ENCODE measurements at regions not wholly inside any gene's neighbourhood (a gene's known extent, or its start where the extent isn't known, plus 50 kb on each side); places are given as distances from the start of the nearest gene placed in this dataset.
"Not testable (repeated sequence)": the region's sequence is repeated elsewhere in the genome, so short reads cannot be mapped to it uniquely, and the experiment has no call there.

DNA sequence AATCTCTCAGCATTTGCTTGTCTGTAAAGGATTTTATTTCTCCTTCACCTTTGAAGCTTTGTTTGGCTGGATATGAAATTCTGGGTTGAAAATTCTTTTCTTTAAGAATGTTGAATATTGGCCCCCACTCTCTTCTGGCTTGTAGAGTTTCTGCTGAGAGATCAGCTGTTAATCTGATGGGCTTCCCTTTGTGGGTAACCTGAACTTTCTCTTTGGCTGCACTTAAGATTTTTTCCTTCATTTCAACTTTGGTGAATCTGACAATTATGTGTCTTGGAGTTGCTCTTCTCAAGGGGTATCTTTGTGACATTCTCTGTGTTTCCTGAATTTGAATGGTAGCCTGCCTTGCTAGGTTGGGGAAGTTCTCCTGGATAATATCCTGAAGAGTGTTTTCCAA, 189.4 kb downstream of the TTC6 start:
- H3K4me1 ChIP-seq (ENCODE audit: control insufficient read depth, insufficient read depth, low read length); H3K27ac ChIP-seq (ENCODE audit: insufficient read depth, low read depth, low read length, poor library complexity, severe bottlenecking); H3K27me3 ChIP-seq (ENCODE audit: control insufficient read depth, insufficient read depth, low read length, poor library complexity, severe bottlenecking); H3K9me3 ChIP-seq (ENCODE audit: control insufficient read depth, low read length); H3K4me3 ChIP-seq (ENCODE audit: insufficient read depth, low read depth, low read length); H3K36me3 ChIP-seq (ENCODE audit: control insufficient read depth, insufficient read depth, low read length): not testable (repeated sequence)

DNA sequence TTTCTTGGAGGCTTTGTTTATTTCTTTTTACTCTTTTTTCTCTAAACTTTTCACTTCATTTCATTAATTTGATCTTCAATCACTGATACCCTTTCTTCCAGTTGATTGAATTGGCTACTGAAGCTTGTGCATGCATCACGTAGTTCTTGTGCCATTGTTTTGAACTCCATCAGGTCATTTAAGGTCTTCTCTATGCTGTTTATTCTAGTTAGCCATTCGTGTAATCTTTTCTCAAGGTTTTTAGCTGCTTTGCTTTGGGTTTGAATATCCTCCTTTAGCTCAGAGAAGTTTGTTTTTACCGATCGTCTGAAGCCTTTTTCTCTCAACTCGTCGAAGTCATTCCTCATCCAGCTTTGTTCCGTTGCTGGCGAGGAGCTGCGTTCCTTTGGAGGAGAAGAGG, 189.9 kb downstream of the TTC6 start:
- not testable (repeated sequence) for H3K27me3 ChIP-seq (ENCODE audit: control insufficient read depth, insufficient read depth, low read length, poor library complexity, severe bottlenecking); H3K9me3 ChIP-seq (ENCODE audit: control insufficient read depth, low read length); H3K4me3 ChIP-seq (ENCODE audit: insufficient read depth, low read depth, low read length); H3K4me1 ChIP-seq (ENCODE audit: control insufficient read depth, insufficient read depth, low read length); H3K36me3 ChIP-seq (ENCODE audit: control insufficient read depth, insufficient read depth, low read length); H3K27ac ChIP-seq (ENCODE audit: insufficient read depth, low read depth, low read length, poor library complexity, severe bottlenecking)
- 93 to 95% methylated on average over 9 of the region's 9 CpGs for WGBS, 2 experiments

DNA sequence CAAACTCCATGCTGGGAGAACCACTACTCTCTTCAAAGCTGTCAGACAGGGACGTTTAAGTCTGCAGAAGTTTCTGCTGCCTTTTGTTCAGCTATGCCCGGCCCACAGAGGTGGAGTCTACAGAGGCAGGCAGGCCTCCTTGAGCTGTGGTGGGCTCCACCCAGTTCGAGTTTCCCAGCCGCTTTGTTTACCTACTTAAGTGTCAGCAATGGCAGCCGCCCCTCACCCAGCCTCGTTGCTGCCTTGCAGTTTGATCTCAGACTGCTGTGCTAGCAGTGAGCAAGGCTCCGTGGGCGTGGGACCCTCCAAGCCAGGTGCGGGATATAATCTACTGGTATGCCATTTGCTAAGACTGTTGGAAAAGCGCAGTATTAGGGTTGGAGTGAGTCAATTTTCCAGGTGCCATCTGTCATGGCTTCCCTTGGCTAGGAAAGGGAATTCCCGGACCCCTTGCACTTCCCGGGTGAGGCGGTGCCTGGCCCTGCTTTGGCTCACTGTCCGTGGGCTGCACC, 190.7 kb downstream of the TTC6 start:
- not testable (repeated sequence) for H3K27ac ChIP-seq (ENCODE audit: insufficient read depth, low read depth, low read length, poor library complexity, severe bottlenecking); H3K4me1 ChIP-seq (ENCODE audit: control insufficient read depth, insufficient read depth, low read length); H3K9me3 ChIP-seq (ENCODE audit: control insufficient read depth, low read length); H3K36me3 ChIP-seq (ENCODE audit: control insufficient read depth, insufficient read depth, low read length); H3K27me3 ChIP-seq (ENCODE audit: control insufficient read depth, insufficient read depth, low read length, poor library complexity, severe bottlenecking); H3K4me3 ChIP-seq (ENCODE audit: insufficient read depth, low read depth, low read length)
- WGBS, 2 experiments = 87% methylated on average over 14 of the region's 14 CpGs

DNA sequence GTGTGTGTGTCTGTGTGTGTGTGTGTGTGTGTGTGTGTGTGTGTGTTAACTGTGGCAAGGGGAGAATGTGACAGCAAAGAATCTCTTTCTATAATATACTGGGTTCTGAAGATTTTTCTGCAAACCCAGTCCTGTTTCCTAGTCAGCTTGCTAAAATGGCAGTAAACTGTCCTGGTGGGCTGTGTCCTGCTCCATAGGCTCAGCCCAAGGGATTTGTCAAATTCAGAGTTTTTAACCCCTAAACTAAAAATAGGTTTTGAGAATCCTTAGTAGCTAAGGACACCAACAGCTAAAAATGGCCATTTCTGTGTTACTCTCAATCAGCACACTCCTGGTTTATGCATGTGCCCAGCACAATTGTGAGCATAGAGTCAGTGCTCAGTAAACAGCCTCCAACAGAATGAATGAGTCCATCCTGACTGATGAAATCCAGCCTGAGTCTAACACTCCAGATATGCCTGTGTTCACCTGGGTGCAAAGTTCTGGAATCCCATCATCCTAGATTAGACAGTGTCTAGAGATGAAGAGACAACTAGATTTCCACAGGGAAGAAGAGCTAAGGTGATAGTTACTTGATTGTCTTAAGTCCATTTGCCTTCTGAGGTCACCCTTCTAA, 192.6 kb downstream of the TTC6 start:
- Histone ChIP-seq H3K27ac (ENCODE audit: insufficient read depth, low read depth, low read length, poor library complexity, severe bottlenecking) (no peak overlapping the region), H3K36me3 (ENCODE audit: control insufficient read depth, insufficient read depth, low read length) (no peaks in the 10 kb centered on the region), H3K4me1 (ENCODE audit: control insufficient read depth, insufficient read depth, low read length) (no peaks in the 10 kb centered on the region), H3K27me3 (ENCODE audit: control insufficient read depth, insufficient read depth, low read length, poor library complexity, severe bottlenecking) (no peaks in the 10 kb centered on the region), H3K9me3 (ENCODE audit: control insufficient read depth, low read length) (no peaks in the 10 kb centered on the region), H3K4me3 (ENCODE audit: insufficient read depth, low read depth, low read length) (no peak overlapping the region)

DNA sequence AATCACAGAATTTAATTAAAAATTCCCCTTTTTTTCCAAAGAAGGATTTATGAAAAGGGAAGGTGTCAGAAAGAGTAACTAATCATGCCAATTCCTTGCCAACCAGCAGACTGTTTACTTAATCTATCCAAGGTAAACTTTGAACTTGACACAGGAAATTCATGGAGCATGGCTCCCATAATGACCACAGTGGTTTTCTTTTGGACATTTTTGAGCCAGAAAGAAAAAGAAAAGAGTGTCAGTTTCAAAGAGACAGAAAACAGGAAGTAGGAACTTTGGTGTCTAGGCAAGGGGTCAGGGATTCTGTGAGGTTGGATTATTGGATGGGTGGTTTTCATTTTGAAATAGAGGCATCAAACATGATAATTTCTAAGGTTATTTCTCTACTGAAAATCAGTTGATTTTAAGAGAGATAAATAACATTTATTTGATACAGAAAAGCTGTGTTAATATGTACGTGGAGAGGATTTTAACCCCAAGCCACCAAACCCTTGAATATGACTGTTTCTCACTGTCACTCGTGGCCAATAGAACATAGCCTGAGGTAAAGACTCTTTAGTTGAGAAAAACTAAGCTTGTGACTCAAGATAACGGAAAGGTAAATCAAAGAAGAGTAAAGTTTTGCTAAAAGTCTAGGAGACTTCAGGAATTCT, 196.1 kb downstream of the TTC6 start:
- no peaks in the 10 kb centered on the region for H3K36me3 ChIP-seq (ENCODE audit: control insufficient read depth, insufficient read depth, low read length)
- no peaks in the 10 kb centered on the region for H3K27me3 ChIP-seq (ENCODE audit: control insufficient read depth, insufficient read depth, low read length, poor library complexity, severe bottlenecking)
- 59 to 67% methylated on average over 3 of the region's 3 CpGs for WGBS, 2 experiments
- no peaks in the 10 kb centered on the region for H3K9me3 ChIP-seq (ENCODE audit: control insufficient read depth, low read length)
- H3K4me3 ChIP-seq (ENCODE audit: insufficient read depth, low read depth, low read length) = no peak overlapping the region
- no peak overlapping the region for H3K27ac ChIP-seq (ENCODE audit: insufficient read depth, low read depth, low read length, poor library complexity, severe bottlenecking)
- H3K4me1 ChIP-seq (ENCODE audit: control insufficient read depth, insufficient read depth, low read length) = no peaks in the 10 kb centered on the region

DNA sequence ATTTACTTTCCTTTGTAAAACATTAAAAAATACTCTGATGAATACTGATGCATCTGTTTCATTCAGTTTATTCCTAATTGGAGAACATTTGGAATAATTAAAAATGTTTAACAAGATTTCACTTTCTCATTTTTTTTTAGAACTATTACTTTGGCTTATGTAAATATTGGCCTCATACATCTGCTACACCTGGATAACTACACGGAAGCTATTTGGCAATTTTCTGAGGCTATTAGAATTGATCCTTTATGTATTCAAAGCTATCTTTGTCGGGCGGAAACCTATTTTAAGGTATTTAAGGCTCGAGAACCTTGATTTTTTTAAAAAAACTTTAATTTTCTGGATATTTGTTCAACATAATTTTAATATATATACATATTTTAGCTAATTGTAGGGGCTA, 196.7 kb downstream of the TTC6 start:
- Histone ChIP-seq H3K4me3 (ENCODE audit: insufficient read depth, low read depth, low read length) (no peak overlapping the region), H3K36me3 (ENCODE audit: control insufficient read depth, insufficient read depth, low read length) (no peaks in the 10 kb centered on the region), H3K27me3 (ENCODE audit: control insufficient read depth, insufficient read depth, low read length, poor library complexity, severe bottlenecking) (no peaks in the 10 kb centered on the region), H3K27ac (ENCODE audit: insufficient read depth, low read depth, low read length, poor library complexity, severe bottlenecking) (no peak overlapping the region), H3K4me1 (ENCODE audit: control insufficient read depth, insufficient read depth, low read length) (no peaks in the 10 kb centered on the region), H3K9me3 (ENCODE audit: control insufficient read depth, low read length) (no peaks in the 10 kb centered on the region)
- 96 to 99% methylated on average over 3 of the region's 4 CpGs for WGBS, 2 experiments

GRCh38 chr14:37796703-37797416, 201.4 kb downstream of the TTC6 start:
- no peak overlapping the region for H3K4me3 ChIP-seq (ENCODE audit: insufficient read depth, low read depth, low read length)

DNA sequence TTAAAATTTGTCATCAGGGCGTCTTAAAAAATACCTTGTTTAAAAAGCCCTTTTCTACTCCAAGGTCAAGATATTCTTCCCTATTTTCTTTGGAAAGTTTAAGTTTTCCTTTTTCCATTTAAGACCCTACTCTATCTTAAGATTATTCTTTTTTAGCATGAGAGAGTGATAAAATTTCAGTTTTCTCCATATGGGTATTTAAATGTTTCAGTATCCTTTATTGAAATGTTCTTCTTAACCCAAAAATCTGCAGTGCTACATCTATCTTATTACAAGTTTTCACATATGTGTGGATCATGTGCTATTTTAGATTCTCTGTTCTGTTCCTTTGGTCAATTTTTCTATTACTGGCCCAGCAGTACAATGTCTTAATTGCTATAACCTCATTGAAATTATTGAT, 202.2 kb downstream of the TTC6 start:
- Histone ChIP-seq H3K9me3 (ENCODE audit: control insufficient read depth, low read length) (no peaks in the 10 kb centered on the region), H3K4me3 (ENCODE audit: insufficient read depth, low read depth, low read length) (no peak overlapping the region), H3K27me3 (ENCODE audit: control insufficient read depth, insufficient read depth, low read length, poor library complexity, severe bottlenecking) (no peaks in the 10 kb centered on the region), H3K27ac (ENCODE audit: insufficient read depth, low read depth, low read length, poor library complexity, severe bottlenecking) (no peak overlapping the region), H3K4me1 (ENCODE audit: control insufficient read depth, insufficient read depth, low read length) (no peaks in the 10 kb centered on the region), H3K36me3 (ENCODE audit: control insufficient read depth, insufficient read depth, low read length) (no peaks in the 10 kb centered on the region)
- WGBS, 2 experiments = no CpG with 5 or more reads among the region's 1 CpG

More at GRCh38 chr14:37796703-37797416, 201.4 kb downstream of the TTC6 start:
- WGBS, 2 experiments = 96 to 98% methylated on average over 4 of the region's 4 CpGs
- Histone ChIP-seq H3K27me3 (ENCODE audit: control insufficient read depth, insufficient read depth, low read length, poor library complexity, severe bottlenecking) (no peaks in the 10 kb centered on the region), H3K36me3 (ENCODE audit: control insufficient read depth, insufficient read depth, low read length) (no peaks in the 10 kb centered on the region), H3K4me1 (ENCODE audit: control insufficient read depth, insufficient read depth, low read length) (no peaks in the 10 kb centered on the region), H3K27ac (ENCODE audit: insufficient read depth, low read depth, low read length, poor library complexity, severe bottlenecking) (no peak overlapping the region), H3K9me3 (ENCODE audit: control insufficient read depth, low read length) (no peaks in the 10 kb centered on the region)

GRCh38 chr14:37807722-37808121, 212.3 kb downstream of the TTC6 start:
- H3K9me3 ChIP-seq (ENCODE audit: control insufficient read depth, low read length) = no peaks in the 10 kb centered on the region
- H3K36me3 ChIP-seq (ENCODE audit: control insufficient read depth, insufficient read depth, low read length) = no peaks in the 10 kb centered on the region
- H3K4me3 ChIP-seq (ENCODE audit: insufficient read depth, low read depth, low read length) = no peak overlapping the region
- H3K27me3 ChIP-seq (ENCODE audit: control insufficient read depth, insufficient read depth, low read length, poor library complexity, severe bottlenecking) = no peaks in the 10 kb centered on the region
- no peak overlapping the region for H3K27ac ChIP-seq (ENCODE audit: insufficient read depth, low read depth, low read length, poor library complexity, severe bottlenecking)
- H3K4me1 ChIP-seq (ENCODE audit: control insufficient read depth, insufficient read depth, low read length) = peaks cover 9% of the 10 kb centered on the region

DNA sequence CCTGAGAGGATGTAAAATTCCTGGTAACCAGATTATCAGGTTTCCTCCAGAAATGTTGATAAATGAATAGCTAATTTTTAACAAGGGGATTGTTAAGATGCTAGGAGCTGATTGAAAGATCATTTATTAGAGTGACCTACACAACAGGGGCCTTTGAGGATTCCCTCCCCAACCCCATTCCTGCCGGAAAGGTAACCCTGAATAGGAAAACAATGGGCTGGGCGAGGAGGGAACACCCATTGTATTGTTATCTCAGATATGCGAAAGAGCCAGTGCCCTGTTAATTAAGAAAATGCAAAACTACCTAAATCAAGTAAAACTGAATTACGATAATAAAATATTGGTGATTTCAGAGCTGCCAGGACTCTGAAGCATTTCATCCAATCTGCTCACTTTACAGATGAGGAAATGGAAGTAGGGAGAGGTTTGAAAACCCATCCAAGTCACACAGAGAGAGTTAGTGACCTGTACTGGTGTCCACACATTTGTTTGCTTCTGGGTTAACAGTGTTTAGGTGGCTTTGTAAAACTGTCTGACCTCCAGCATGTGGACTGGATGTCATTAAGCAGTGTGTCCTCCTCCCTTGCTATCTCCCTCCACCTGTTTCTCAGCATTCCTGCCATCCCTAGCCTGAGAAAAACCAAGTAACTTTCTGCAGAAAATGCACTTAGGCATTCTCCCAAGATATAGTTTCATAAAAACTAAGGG, 214.8 kb downstream of the TTC6 start:
- 63 to 66% methylated on average over 4 of the region's 4 CpGs for WGBS, 2 experiments
- Histone ChIP-seq H3K4me3 (ENCODE audit: insufficient read depth, low read depth, low read length) (no peak overlapping the region), H3K4me1 (ENCODE audit: control insufficient read depth, insufficient read depth, low read length) (peaks cover 9% of the 10 kb centered on the region), H3K27me3 (ENCODE audit: control insufficient read depth, insufficient read depth, low read length, poor library complexity, severe bottlenecking) (no peaks in the 10 kb centered on the region), H3K27ac (ENCODE audit: insufficient read depth, low read depth, low read length, poor library complexity, severe bottlenecking) (no peak overlapping the region), H3K36me3 (ENCODE audit: control insufficient read depth, insufficient read depth, low read length) (no peaks in the 10 kb centered on the region), H3K9me3 (ENCODE audit: control insufficient read depth, low read length) (no peaks in the 10 kb centered on the region)
